H9 (cell line): ENCODE measurements at regions not wholly inside any gene's neighbourhood (a gene's known extent, or its start where the extent isn't known, plus 50 kb on each side); places are given as distances from the start of the nearest gene placed in this dataset.

Experiments
- DNase-seq: peaks from one replicate; pipeline ENCODE4 v3.0.0-alpha.2; 2017
- H2AFZ ChIP-seq: one replicate; pipeline ENCODE4 v1.6.1; 2013; ENCODE audit warnings: mild to moderate bottlenecking, low read length, control low read depth, moderate library complexity
- H2AK5ac ChIP-seq: 2 replicates; pipeline ENCODE4 v1.6.1; 2013; ENCODE audit warnings: low read length, control low read depth, mixed read lengths; ENCODE audit not compliant: insufficient read length
- H2BK120ac ChIP-seq: one replicate; pipeline ENCODE4 v1.6.1; 2013; ENCODE audit warnings: low read depth, mild to moderate bottlenecking, low read length, control low read depth, inconsistent platforms; ENCODE audit not compliant: poor library complexity, severe bottlenecking
- H2BK12ac ChIP-seq: 2 replicates; pipeline ENCODE4 v1.6.1; 2013; ENCODE audit warnings: low read length, control low read depth, mixed read lengths, low read depth; ENCODE audit not compliant: insufficient read length
- H2BK15ac ChIP-seq: 2 replicates; pipeline ENCODE4 v1.6.1; 2013; ENCODE audit warnings: low read depth, low read length, control low read depth
- H2BK20ac ChIP-seq: one replicate; pipeline ENCODE4 v1.6.1; 2013; ENCODE audit warnings: low read depth, mild to moderate bottlenecking, low read length, control low read depth, inconsistent platforms; ENCODE audit not compliant: poor library complexity, severe bottlenecking
- H2BK5ac ChIP-seq: 2 replicates; pipeline ENCODE4 v1.6.1; 2013; ENCODE audit warnings: low read length, control low read depth, mixed read lengths; ENCODE audit not compliant: insufficient read length
- H3K14ac ChIP-seq: 2 replicates; pipeline ENCODE4 v1.6.1; 2013; ENCODE audit warnings: low read length, control low read depth; ENCODE audit not compliant: insufficient read depth
- H3K18ac ChIP-seq: 2 replicates; pipeline ENCODE4 v1.6.1; 2013; ENCODE audit warnings: low read depth, mild to moderate bottlenecking, mixed read lengths, low read length, control low read depth; ENCODE audit not compliant: insufficient read length
- H3K23ac ChIP-seq: 2 replicates; pipeline ENCODE4 v1.6.1; 2013; ENCODE audit warnings: low read length, control low read depth, mixed read lengths, low read depth; ENCODE audit not compliant: insufficient read length
- H3K23me2 ChIP-seq: 2 replicates; pipeline ENCODE4 v1.6.1; 2013; ENCODE audit warnings: low read depth, mild to moderate bottlenecking, mixed read lengths, low read length, control low read depth; ENCODE audit not compliant: insufficient read length, poor library complexity, severe bottlenecking
- H3K27ac ChIP-seq: 2 replicates; pipeline ENCODE4 v1.5.1; 2013; ENCODE audit warnings: low read length, control low read depth, mixed read lengths, low read depth; ENCODE audit not compliant: insufficient read length
- H3K27me3 ChIP-seq: 2 replicates; pipeline ENCODE4 v1.6.1; 2013; ENCODE audit warnings: low read length, control low read depth, inconsistent platforms; ENCODE audit not compliant: insufficient read depth
- H3K4ac ChIP-seq: 2 replicates; pipeline ENCODE4 v1.6.1; 2013; ENCODE audit warnings: low read depth, mild to moderate bottlenecking, control low read depth, inconsistent platforms, low read length, moderate library complexity
- H3K4me1 ChIP-seq: 2 replicates; pipeline ENCODE4 v1.6.1; 2013; ENCODE audit warnings: low read length, control low read depth, inconsistent platforms; ENCODE audit not compliant: insufficient read depth
- H3K4me2 ChIP-seq: 2 replicates; pipeline ENCODE4 v1.6.1; 2013; ENCODE audit warnings: low read length, control low read depth, mixed read lengths; ENCODE audit not compliant: insufficient read length, insufficient read depth
- H3K56ac ChIP-seq: 2 replicates; pipeline ENCODE4 v1.6.1; 2013; ENCODE audit warnings: low read depth, mild to moderate bottlenecking, mixed read lengths, low read length, control low read depth; ENCODE audit not compliant: insufficient read length
- H3K79me1 ChIP-seq: 2 replicates; pipeline ENCODE4 v1.6.1; 2013; ENCODE audit warnings: low read depth, mild to moderate bottlenecking, moderate library complexity, low read length, control low read depth, inconsistent platforms; ENCODE audit not compliant: insufficient read depth, poor library complexity, severe bottlenecking
- H3K79me2 ChIP-seq: 2 replicates; pipeline ENCODE4 v1.6.1; 2013; ENCODE audit warnings: low read length, control low read depth, inconsistent platforms; ENCODE audit not compliant: insufficient read depth
- H3K9ac ChIP-seq: 2 replicates; pipeline ENCODE4 v1.6.1; 2013; ENCODE audit warnings: low read length, control low read depth, mixed read lengths; ENCODE audit not compliant: insufficient read length; ENCODE audit errors: extremely low read depth
- H3K9me3 ChIP-seq: one replicate; pipeline ENCODE4 v1.6.1; 2013; ENCODE audit warnings: low read depth, low read length, inconsistent platforms; ENCODE audit not compliant: control insufficient read depth
- H3T11ph ChIP-seq: one replicate; pipeline ENCODE4 v1.6.1; 2013; ENCODE audit warnings: mild to moderate bottlenecking, low read length, control low read depth, inconsistent platforms
- H4K20me1 ChIP-seq: one replicate; pipeline ENCODE4 v1.6.1; 2013; ENCODE audit not compliant: control insufficient read depth, insufficient read length, insufficient read depth
- H4K5ac ChIP-seq: 2 replicates; pipeline ENCODE4 v1.6.1; 2013; ENCODE audit warnings: low read depth, mild to moderate bottlenecking, mixed read lengths, low read length, control low read depth; ENCODE audit not compliant: insufficient read length
- H4K8ac ChIP-seq: replicated peaks from 2 replicates; pipeline ENCODE4 v1.6.1; 2013; ENCODE audit warnings: low read length, control low read depth, mixed read lengths, low read depth; ENCODE audit not compliant: insufficient read length
- H4K91ac ChIP-seq: 2 replicates; pipeline ENCODE4 v1.6.1; 2013; ENCODE audit warnings: low read depth, mild to moderate bottlenecking, moderate library complexity, mixed read lengths, low read length, control low read depth; ENCODE audit not compliant: insufficient read length
- H3K27ac Mint-ChIP-seq, 3 experiments: 2 replicates in 2 of 3; 3 replicates in 1 of 3; pipeline ENCODE4 v1.8.0; 2020 to 2021; ENCODE audit warnings: mixed read lengths in 3 of 3, mild to moderate bottlenecking in 1 of 3, moderate library complexity in 1 of 3
- H3K27me3 Mint-ChIP-seq: 2 replicates; pipeline ENCODE4 v1.8.0; 2021; ENCODE audit warnings: low read depth, mild to moderate bottlenecking, moderate library complexity, mixed read lengths
- H3K36me3 Mint-ChIP-seq, 3 experiments: 2 replicates in 2 of 3; 3 replicates in 1 of 3; pipeline ENCODE4 v1.8.0; 2020 to 2021; ENCODE audit warnings: low read depth in 3 of 3, mixed read lengths in 3 of 3; ENCODE audit not compliant: insufficient read depth in 1 of 3
- H3K4me1 Mint-ChIP-seq, 2 experiments: 2 replicates each; pipeline ENCODE4 v1.8.0; 2020; ENCODE audit warnings: mixed read lengths in 2 of 2
- H3K4me3 Mint-ChIP-seq, 2 experiments: 2 replicates in 1 of 2; 3 replicates in 1 of 2; pipeline ENCODE4 v1.8.0; 2020 to 2021; ENCODE audit warnings: mild to moderate bottlenecking in 2 of 2, mixed read lengths in 2 of 2, moderate library complexity in 1 of 2
- H3K9me3 Mint-ChIP-seq, 2 experiments: 2 replicates in 1 of 2; 3 replicates in 1 of 2; pipeline ENCODE4 v1.8.0; 2020; ENCODE audit warnings: mild to moderate bottlenecking in 2 of 2, mixed read lengths in 2 of 2, moderate library complexity in 1 of 2
- WGBS: extraction: QIAGEN DNeasy Blood & Tissue Kit; methylation state at CpG from one replicate; pipeline ENCODE4 v1.1.7; 2013; ENCODE audit warnings: missing lambda C conversion rate, low lambda C conversion rate, mixed read lengths; ENCODE audit not compliant: insufficient read length; ENCODE audit errors: extremely low coverage; 5-methylcytosine and 5-hydroxymethylcytosine counted together
- TF ChIP-seq, protein P1 (sequence below): fragments of 200-600 bp; sonication (generic); conservative IDR thresholded peaks from 3 replicates; pipeline ENCODE4 v1.8.0; 2021; ENCODE audit warnings: antibody characterized with exemption, mild to moderate bottlenecking

DNA sequence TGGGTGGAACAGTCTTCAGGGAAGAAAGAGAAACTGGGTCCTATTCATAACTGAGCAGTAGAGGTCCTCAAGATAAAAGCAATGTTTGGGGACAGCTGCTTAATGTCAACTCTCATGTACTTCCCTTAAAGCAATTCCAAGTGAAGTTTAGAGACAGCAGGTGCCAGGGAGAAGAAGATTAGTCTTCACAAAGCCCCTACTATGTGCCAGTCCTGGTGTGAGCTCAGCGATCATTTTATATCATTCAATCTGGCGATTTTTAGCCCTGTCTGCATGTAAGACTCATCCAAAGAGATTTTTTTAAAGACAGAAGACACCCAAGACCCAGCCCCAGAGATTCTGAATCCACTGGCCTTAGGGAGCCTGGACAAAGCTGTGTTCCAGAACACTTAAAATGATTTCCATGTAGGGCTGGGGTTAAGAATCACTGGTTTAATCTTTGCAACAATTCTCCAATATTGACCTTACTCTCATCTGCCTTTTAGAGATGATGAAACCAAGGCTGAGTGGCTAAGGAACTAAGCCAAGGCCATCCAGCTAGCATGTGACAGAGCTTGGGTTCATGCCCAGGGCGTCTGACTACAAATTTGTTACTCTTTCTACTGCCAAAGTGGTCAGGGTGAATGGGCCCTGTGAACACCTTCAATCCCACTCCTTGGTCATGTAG is 404.5 kb upstream of the TBX3 start:
- H3K27ac ChIP-seq = no peak overlapping the region
- no peak overlapping the region for H3K23ac ChIP-seq
- H3K9me3 Mint-ChIP-seq = no peaks in the 10 kb centered on the region
- no peak overlapping the region for H3K27ac Mint-ChIP-seq
- H3K27me3 Mint-ChIP-seq = peaks cover 3% of the 10 kb centered on the region
- H2BK5ac ChIP-seq = no peak overlapping the region
- H3K14ac ChIP-seq = no peak overlapping the region
- no peak overlapping the region for H2BK12ac ChIP-seq
- no peak overlapping the region for H3K18ac ChIP-seq
- DNase-seq = no peak
- no peak overlapping the region for H3T11ph ChIP-seq
- H3K4me3 Mint-ChIP-seq = no peak overlapping the region
- no peak overlapping the region for H4K5ac ChIP-seq
- no peak overlapping the region for H2BK15ac ChIP-seq
- H3K27me3 ChIP-seq = no peaks in the 10 kb centered on the region
- no peak overlapping the region for H3K56ac ChIP-seq
- H3K79me1 ChIP-seq = no peaks in the 10 kb centered on the region
- H3K9me3 ChIP-seq = no peaks in the 10 kb centered on the region
- TF ChIP-seq, protein P1, sequence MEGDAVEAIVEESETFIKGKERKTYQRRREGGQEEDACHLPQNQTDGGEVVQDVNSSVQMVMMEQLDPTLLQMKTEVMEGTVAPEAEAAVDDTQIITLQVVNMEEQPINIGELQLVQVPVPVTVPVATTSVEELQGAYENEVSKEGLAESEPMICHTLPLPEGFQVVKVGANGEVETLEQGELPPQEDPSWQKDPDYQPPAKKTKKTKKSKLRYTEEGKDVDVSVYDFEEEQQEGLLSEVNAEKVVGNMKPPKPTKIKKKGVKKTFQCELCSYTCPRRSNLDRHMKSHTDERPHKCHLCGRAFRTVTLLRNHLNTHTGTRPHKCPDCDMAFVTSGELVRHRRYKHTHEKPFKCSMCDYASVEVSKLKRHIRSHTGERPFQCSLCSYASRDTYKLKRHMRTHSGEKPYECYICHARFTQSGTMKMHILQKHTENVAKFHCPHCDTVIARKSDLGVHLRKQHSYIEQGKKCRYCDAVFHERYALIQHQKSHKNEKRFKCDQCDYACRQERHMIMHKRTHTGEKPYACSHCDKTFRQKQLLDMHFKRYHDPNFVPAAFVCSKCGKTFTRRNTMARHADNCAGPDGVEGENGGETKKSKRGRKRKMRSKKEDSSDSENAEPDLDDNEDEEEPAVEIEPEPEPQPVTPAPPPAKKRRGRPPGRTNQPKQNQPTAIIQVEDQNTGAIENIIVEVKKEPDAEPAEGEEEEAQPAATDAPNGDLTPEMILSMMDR = no peak
- no peak overlapping the region for H4K91ac ChIP-seq
- H2AFZ ChIP-seq = no peak overlapping the region
- no peak overlapping the region for H2BK120ac ChIP-seq
- no peaks in the 10 kb centered on the region for H3K23me2 ChIP-seq
- no peaks in the 10 kb centered on the region for H4K20me1 ChIP-seq
- no peaks in the 10 kb centered on the region for H3K4me1 ChIP-seq
- WGBS = no CpG with 5 or more reads among the region's 3 CpGs
- no peaks in the 10 kb centered on the region for H3K4me1 Mint-ChIP-seq
- no peak overlapping the region for H3K4me2 ChIP-seq
- no peaks in the 10 kb centered on the region for H3K36me3 Mint-ChIP-seq
- H3K9ac ChIP-seq = no peak overlapping the region
- H4K8ac ChIP-seq = no peak overlapping the region
- no peak overlapping the region for H2BK20ac ChIP-seq
- no peak overlapping the region for H3K4ac ChIP-seq
- no peak overlapping the region for H2AK5ac ChIP-seq
- H3K79me2 ChIP-seq = no peaks in the 10 kb centered on the region
